Mucosa of descending colon (tissue), 3 donors: ENCODE measurements at regions not wholly inside any gene's neighbourhood (a gene's known extent, or its start where the extent isn't known, plus 50 kb on each side); places are given as distances from the start of the nearest gene placed in this dataset.

Experiments used
- ATAC-seq: fragments of 200-7000 bp; cut with Tn5 transposase; one replicate; pipeline ENCODE4 v1.9.1; 2020; ENCODE audit warnings: mild to moderate bottlenecking, moderate library complexity
- DNase-seq, 3 donors: peaks; one replicate each; pipeline ENCODE4 v3.0.0-alpha.2; 2020
- H3K36me3 ChIP-seq: fragments of 200-600 bp; one replicate; pipeline ENCODE4 v1.8.0; 2021; ENCODE audit warnings: low read depth, mild to moderate bottlenecking
- H3K4me1 ChIP-seq: fragments of 200-600 bp; one replicate; pipeline ENCODE4 v1.8.0; 2021; ENCODE audit warnings: low read depth, mild to moderate bottlenecking
- H3K4me3 ChIP-seq: fragments of 200-600 bp; one replicate; pipeline ENCODE4 v1.8.0; 2021; ENCODE audit warnings: mild to moderate bottlenecking
- H3K9me3 ChIP-seq: fragments of 200-600 bp; one replicate; pipeline ENCODE4 v1.8.0; 2021; ENCODE audit warnings: mild to moderate bottlenecking
- CTCF ChIP-seq: fragments of 200-600 bp; IDR thresholded peaks from one replicate; pipeline ENCODE4 v1.8.0; 2022; ENCODE audit warnings: antibody characterized with exemption, mild to moderate bottlenecking
- intact Hi-C, 2 donors: fragments of 100-400 bp; cut with DNase I in 1 of 2; cut with micrococcal nuclease in 1 of 2; formaldehyde crosslinking; loops; one replicate each; pipeline versions ENCODE4 v1.11.0 to v1.11.1; 2022; cut with DNase I, micrococcal nuclease
- donor health status: DM: no; HTN: no; CAD: no; lungs with moderate emphysema.
- donor health status: DM: no; HTN: no; CAD: no.
- donor health status: DM: no; HTN: yes; CAD: no.

- ATAC-seq (no peak), DNase-seq (no peak)
- Histone ChIP-seq H3K4me1 (no peaks in the 10 kb centered on the region), H3K4me3 (no peak overlapping the region), H3K9me3 (no peaks in the 10 kb centered on the region), H3K36me3 (no peaks in the 10 kb centered on the region)
- TF ChIP-seq CTCF: no peak
- intact Hi-C loops: no loop called here
Observed at GRCh38 chr10:125227546-125227945, 67.2 kb upstream of the CTBP2 start.

- H3K4me1 ChIP-seq: no peaks in the 10 kb centered on the region
- H3K36me3 ChIP-seq: no peaks in the 10 kb centered on the region
- intact Hi-C loops: no loop called here
- no peak for TF ChIP-seq CTCF
- DNase-seq (no peak), ATAC-seq (no peak)
- H3K9me3 ChIP-seq: no peaks in the 10 kb centered on the region
- no peak overlapping the region for H3K4me3 ChIP-seq
Observed at GRCh38 chr10:125226823-125227222, 66.5 kb upstream of the CTBP2 start.

GRCh38 chr10:125226005-125226404, 65.6 kb upstream of the CTBP2 start:
- ATAC-seq (no peak), DNase-seq (no peak)
- TF ChIP-seq CTCF: no peak
- H3K4me1 ChIP-seq: no peaks in the 10 kb centered on the region
- H3K36me3 ChIP-seq: no peaks in the 10 kb centered on the region
- no peaks in the 10 kb centered on the region for H3K9me3 ChIP-seq
- H3K4me3 ChIP-seq: no peak overlapping the region
- intact Hi-C loops: no loop called here

GRCh38 chr10:125225051-125225450, 64.7 kb upstream of the CTBP2 start:
- intact Hi-C loops: no loop called here
- no peak for ATAC-seq
- no peak overlapping the region for H3K4me3 ChIP-seq

GRCh38 chr10:125222515-125223308, 62.3 kb upstream of the CTBP2 start:
- DNase-seq: no peak
- Histone ChIP-seq H3K4me1 (no peaks in the 10 kb centered on the region), H3K9me3 (no peaks in the 10 kb centered on the region), H3K36me3 (no peaks in the 10 kb centered on the region), H3K4me3 (no peak overlapping the region)
- intact Hi-C loops: no loop called here
- ATAC-seq: no peak
- TF ChIP-seq CTCF: no peak

More at GRCh38 chr10:125225051-125225450, 64.7 kb upstream of the CTBP2 start:
- DNase-seq: no peak
- Histone ChIP-seq H3K4me1 (no peaks in the 10 kb centered on the region), H3K9me3 (no peaks in the 10 kb centered on the region), H3K36me3 (no peaks in the 10 kb centered on the region)
- no peak for TF ChIP-seq CTCF
